ENCODE measurements at regions not wholly inside any gene's neighbourhood (a gene's known extent, or its start where the extent isn't known, plus 50 kb on each side); places are given as distances from the start of the nearest gene placed in this dataset.

GRCh38 chr6:156700440-156701057, 76.6 kb upstream of the ARID1B start:
- Histone ChIP-seq H3K9me3 (ENCODE audit: control insufficient read depth, insufficient read depth, low read length) (no peaks in the 10 kb centered on the region), H2AFZ (replicated peaks; ENCODE audit: low read length, poor library complexity) (no peak overlapping the region), H3K36me3 (ENCODE audit: control insufficient read depth, insufficient read depth, low read length) (no peaks in the 10 kb centered on the region), H2BK20ac (ENCODE audit: low read depth, low read length) (no peak overlapping the region), H3K27me3 (ENCODE audit: control insufficient read depth, insufficient read depth, low read length) (no peaks in the 10 kb centered on the region), H2BK5ac (ENCODE audit: low read depth, low read length, poor library complexity, severe bottlenecking) (no peak overlapping the region), H4K91ac (ENCODE audit: insufficient read depth, low read depth, low read length) (no peak overlapping the region), H3K4ac (ENCODE audit: low read depth, low read length) (no peak overlapping the region), H2AK5ac (ENCODE audit: low read depth, low read length) (no peak overlapping the region), H4K5ac (ENCODE audit: low read depth, low read length) (no peak overlapping the region), H3K4me3 (ENCODE audit: insufficient read depth, low read depth, low read length) (no peak overlapping the region), H3K4me1 (ENCODE audit: control insufficient read depth, insufficient read depth, low read length) (0 out of 2 replicates have a peak, but pooled peaks cover 2% of the 10 kb centered on the region), H2BK15ac (ENCODE audit: low read depth, low read length) (no peak overlapping the region), H3K18ac (ENCODE audit: low read depth, low read length) (no peak overlapping the region), H3K14ac (replicated peaks; ENCODE audit: low read depth, low read length) (no peak overlapping the region), H3K56ac (ENCODE audit: extremely low read depth, insufficient read depth, low read length) (no peak overlapping the region), H3K79me1 (ENCODE audit: low read depth in 1 of 2, low read length in 2 of 2) (no peaks in the 10 kb centered on the region), H3K23ac (ENCODE audit: low read depth, low read length) (no peak overlapping the region), H3K27ac (ENCODE audit: insufficient read depth, low read length) (no peak overlapping the region), H3K9me1 (ENCODE audit: insufficient read depth, low read length) (no peaks in the 10 kb centered on the region), H2BK120ac (ENCODE audit: low read depth, low read length) (no peak overlapping the region), H4K20me1 (ENCODE audit: insufficient read depth, low read length) (no peaks in the 10 kb centered on the region), H4K8ac (ENCODE audit: low read depth in 2 of 2, low read length in 2 of 2) (no peak overlapping the region), H3K9ac (ENCODE audit: low read depth, low read length) (no peak overlapping the region), H2AK9ac (replicated peaks; ENCODE audit: low read depth, low read length, poor library complexity) (no peak overlapping the region), H3K4me2 (ENCODE audit: low read depth, low read length) (no peak overlapping the region)
- ATAC-seq (ENCODE audit: low read depth) = no peak
- CTCF ChIA-PET = no interaction called here
- TF ChIP-seq CEBPB (IDR thresholded peaks at IDR 0.05; ENCODE audit: low read depth, low read length) (no peak), RFX5 (IDR thresholded peaks at IDR 0.05; ENCODE audit: low read depth, low read length) (no peak), SMC3 (IDR thresholded peaks at IDR 0.05; ENCODE audit: low read depth, low read length) (no peak), MAZ (IDR thresholded peaks at IDR 0.05; ENCODE audit: borderline replicate concordance, low read depth, low read length) (no peak), CTCF (conservative IDR thresholded peaks at IDR 0.05; ENCODE audit: low read depth, low read length) (no peak), POLR2A (IDR thresholded peaks at IDR 0.05; ENCODE audit: low read depth, low read length) (no peak), ELK1 (IDR thresholded peaks at IDR 0.05; ENCODE audit: borderline replicate concordance, low read depth, low read length) (no peak), CHD1 (IDR thresholded peaks at IDR 0.05; ENCODE audit: low read depth, low read length) (no peak), MAFK (IDR thresholded peaks at IDR 0.05; ENCODE audit: low read depth, low read length) (no peak)
- no peak for DNase-seq
- intact Hi-C loops (cut with micrococcal nuclease) = no loop called here
- BruUV-seq (replicated peaks) = no TSS peak
- POLR2A ChIA-PET (ENCODE audit: unreplicated experiment) = interaction anchor here (0.6 kb wide), 1 partner anchor 17 kb away, joined by 3 read pairs; no protein-coding TSS in a partner anchor
- dilution Hi-C loops (cut with HindIII; ENCODE audit: low sequenced_read_pairs, unreplicated experiment) = no loop called here
- WGBS, 2 experiments (ENCODE audit: extremely low coverage in 2 of 2, insufficient read length in 1 of 2) = 90% methylated on average over 3 of the region's 7 CpGs; no CpG with 5 or more reads in 1 of the 2 experiments
- in situ Hi-C loops (cut with MboI; ENCODE audit: low sequenced_read_pairs) = no loop called here
